ENCODE measurements at regions not wholly inside any gene's neighbourhood (a gene's known extent, or its start where the extent isn't known, plus 50 kb on each side); places are given as distances from the start of the nearest gene placed in this dataset.

DNA sequence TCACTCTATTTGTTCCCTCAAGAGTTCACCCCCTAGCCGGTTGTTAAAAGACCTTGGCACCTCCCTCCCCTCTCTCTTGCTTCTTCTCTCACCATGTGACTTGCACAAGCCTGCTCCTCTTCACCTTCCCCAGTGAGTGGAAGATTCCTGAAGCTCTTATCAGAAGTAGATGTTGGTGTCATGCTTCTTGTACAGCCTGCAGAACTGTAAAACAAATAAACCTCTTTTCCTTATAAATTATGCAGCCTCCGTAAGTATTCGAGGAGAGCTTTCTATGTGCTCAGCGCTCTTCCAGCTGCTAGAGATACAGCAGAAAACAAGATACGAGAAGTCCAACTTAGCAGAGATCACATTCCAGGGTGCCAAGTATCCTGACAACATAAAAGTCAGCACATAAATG lies 147.0 kb upstream of the RUNX1 start:
- Histone ChIP-seq H3K79me2 (ENCODE audit: insufficient read depth, low read length) (no peaks in the 10 kb centered on the region), H3K9me2 (replicated peaks; ENCODE audit: low read depth, low read length) (no peaks in the 10 kb centered on the region), H3K4me1 (ENCODE audit: insufficient read depth, low read length, poor library complexity, severe bottlenecking) (no peaks in the 10 kb centered on the region), H3K27me3 (ENCODE audit: insufficient read depth, low read length, poor library complexity, severe bottlenecking) (no peaks in the 10 kb centered on the region), H3K9me3 (ENCODE audit: insufficient read depth, low read depth, low read length) (no peaks in the 10 kb centered on the region), H3F3A (ENCODE audit: low read depth) (no peaks in the 10 kb centered on the region), H3K4me2 (ENCODE audit: low read depth, low read length, poor library complexity, severe bottlenecking) (no peak overlapping the region), H3K36me3 (ENCODE audit: insufficient read depth, low read length) (no peaks in the 10 kb centered on the region), H3K9ac (ENCODE audit: low read depth, low read length, poor library complexity, severe bottlenecking) (no peak overlapping the region), H3K4me3 (ENCODE audit: low read length, poor library complexity, severe bottlenecking) (no peak overlapping the region), H2AFZ (ENCODE audit: low read length) (no peak overlapping the region), H4K20me1 (ENCODE audit: insufficient read depth, low read length, poor library complexity, severe bottlenecking) (no peaks in the 10 kb centered on the region)
- TF ChIP-seq EZH2phosphoT487 (IDR thresholded peaks at IDR 0.05; ENCODE audit: borderline replicate concordance), result no peak
- no peak for TF ChIP-seq CTCF (conservative IDR thresholded peaks at IDR 0.05; ENCODE audit: low read length)

DNA sequence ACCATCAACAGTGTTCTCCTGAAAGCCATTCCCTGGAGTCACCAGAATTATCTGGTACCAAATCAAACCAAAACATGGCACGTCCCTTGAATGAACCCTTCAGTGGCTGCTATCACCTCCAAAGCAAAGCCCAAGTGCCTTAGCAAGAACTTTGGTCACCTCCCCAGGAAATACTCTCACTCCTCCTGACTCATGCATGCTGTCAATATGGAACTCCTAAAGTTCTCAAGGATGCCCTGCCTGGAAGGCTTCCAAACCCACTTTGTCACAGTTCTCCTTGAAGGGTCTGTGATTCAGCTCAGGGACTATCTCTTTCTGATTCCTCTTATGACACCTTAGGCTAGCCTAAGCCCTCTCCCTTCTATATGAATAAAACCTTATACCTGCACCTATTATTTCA lies 146.1 kb upstream of the RUNX1 start:
- H2AFZ ChIP-seq (ENCODE audit: low read length), result no peak overlapping the region
- no peak overlapping the region for H3K4me3 ChIP-seq (ENCODE audit: low read length, poor library complexity, severe bottlenecking)
- no peaks in the 10 kb centered on the region for H3K4me1 ChIP-seq (ENCODE audit: insufficient read depth, low read length, poor library complexity, severe bottlenecking)
- no peaks in the 10 kb centered on the region for H3F3A ChIP-seq (ENCODE audit: low read depth)
- H3K79me2 ChIP-seq (ENCODE audit: insufficient read depth, low read length), result no peaks in the 10 kb centered on the region
- H3K9me3 ChIP-seq (ENCODE audit: insufficient read depth, low read depth, low read length), result no peaks in the 10 kb centered on the region
- H3K9me2 ChIP-seq (replicated peaks; ENCODE audit: low read depth, low read length), result no peaks in the 10 kb centered on the region
- H4K20me1 ChIP-seq (ENCODE audit: insufficient read depth, low read length, poor library complexity, severe bottlenecking), result no peaks in the 10 kb centered on the region
- no peaks in the 10 kb centered on the region for H3K27me3 ChIP-seq (ENCODE audit: insufficient read depth, low read length, poor library complexity, severe bottlenecking)
- H3K36me3 ChIP-seq (ENCODE audit: insufficient read depth, low read length), result no peaks in the 10 kb centered on the region
- H3K9ac ChIP-seq (ENCODE audit: low read depth, low read length, poor library complexity, severe bottlenecking), result no peak overlapping the region
- no peak overlapping the region for H3K4me2 ChIP-seq (ENCODE audit: low read depth, low read length, poor library complexity, severe bottlenecking)
- no peak for TF ChIP-seq CTCF (conservative IDR thresholded peaks at IDR 0.05; ENCODE audit: low read length)
- no peak for TF ChIP-seq EZH2phosphoT487 (IDR thresholded peaks at IDR 0.05; ENCODE audit: borderline replicate concordance)

DNA sequence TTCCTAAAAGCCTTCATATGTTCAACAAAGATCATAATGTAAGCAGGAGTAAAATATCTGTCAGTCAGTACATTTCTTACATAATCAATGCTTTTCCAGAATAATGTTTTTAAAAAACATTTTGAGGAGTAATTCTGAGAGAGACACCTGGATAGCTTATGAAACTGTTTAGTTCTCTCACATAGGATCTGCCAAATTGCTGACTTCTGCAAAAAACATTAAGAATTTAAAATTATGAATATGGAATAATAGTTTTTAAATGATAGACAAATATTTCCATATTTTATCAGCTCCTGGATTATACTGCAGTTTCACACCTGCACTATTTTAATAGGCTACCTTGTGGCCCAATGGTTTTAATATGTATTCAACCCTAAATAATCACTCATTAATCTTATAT lies 142.7 kb upstream of the RUNX1 start:
- H3K4me3 ChIP-seq (ENCODE audit: low read length, poor library complexity, severe bottlenecking), result no peak overlapping the region
- no peak for TF ChIP-seq EZH2phosphoT487 (IDR thresholded peaks at IDR 0.05; ENCODE audit: borderline replicate concordance)
- TF ChIP-seq CTCF (conservative IDR thresholded peaks at IDR 0.05; ENCODE audit: low read length), result no peak
- no peaks in the 10 kb centered on the region for H3F3A ChIP-seq (ENCODE audit: low read depth)
- no peaks in the 10 kb centered on the region for H3K9me2 ChIP-seq (replicated peaks; ENCODE audit: low read depth, low read length)
- peaks cover 7% of the 10 kb centered on the region for H3K4me1 ChIP-seq (ENCODE audit: insufficient read depth, low read length, poor library complexity, severe bottlenecking)
- H3K36me3 ChIP-seq (ENCODE audit: insufficient read depth, low read length), result no peaks in the 10 kb centered on the region
- no peaks in the 10 kb centered on the region for H3K9me3 ChIP-seq (ENCODE audit: insufficient read depth, low read depth, low read length)
- H3K27me3 ChIP-seq (ENCODE audit: insufficient read depth, low read length, poor library complexity, severe bottlenecking), result no peaks in the 10 kb centered on the region
- H2AFZ ChIP-seq (ENCODE audit: low read length), result no peak overlapping the region
- H3K4me2 ChIP-seq (ENCODE audit: low read depth, low read length, poor library complexity, severe bottlenecking), result no peak overlapping the region
- H3K79me2 ChIP-seq (ENCODE audit: insufficient read depth, low read length), result no peaks in the 10 kb centered on the region
- H3K9ac ChIP-seq (ENCODE audit: low read depth, low read length, poor library complexity, severe bottlenecking), result no peak overlapping the region
- no peaks in the 10 kb centered on the region for H4K20me1 ChIP-seq (ENCODE audit: insufficient read depth, low read length, poor library complexity, severe bottlenecking)
